GM13976 (cell line): ENCODE measurements at regions not wholly inside any gene's neighbourhood (a gene's known extent, or its start where the extent isn't known, plus 50 kb on each side); places are given as distances from the start of the nearest gene placed in this dataset.
"Not testable (repeated sequence)": the region's sequence is repeated elsewhere in the genome, so short reads cannot be mapped to it uniquely, and the experiment has no call there.

Experiments
- DNase-seq: peaks from one replicate; pipeline ENCODE4 v3.0.0; 2012; ENCODE audit warnings: low spot score
- in situ Hi-C: fragments of 300-500 bp; cut with MboI; formaldehyde crosslinking; loops from one replicate; pipeline ENCODE4 v1.12.0; 2022; ENCODE audit warnings: low sequenced_read_pairs, mixed read lengths, inconsistent platforms; ENCODE audit not compliant: unreplicated experiment
- TF ChIP-seq, protein P1 (sequence below): IDR thresholded peaks from 2 replicates; pipeline ENCODE4 v1.5.1; 2012; ENCODE audit warnings: borderline replicate concordance, mild to moderate bottlenecking; ENCODE audit not compliant: insufficient read depth; ENCODE audit errors: extremely low read depth, missing control alignments, control extremely low read depth

GRCh38 chr3:72510247-72510646 is 338.0 kb downstream of the SHQ1 start:
- in situ Hi-C loops, result no loop called here
- TF ChIP-seq, protein P1, sequence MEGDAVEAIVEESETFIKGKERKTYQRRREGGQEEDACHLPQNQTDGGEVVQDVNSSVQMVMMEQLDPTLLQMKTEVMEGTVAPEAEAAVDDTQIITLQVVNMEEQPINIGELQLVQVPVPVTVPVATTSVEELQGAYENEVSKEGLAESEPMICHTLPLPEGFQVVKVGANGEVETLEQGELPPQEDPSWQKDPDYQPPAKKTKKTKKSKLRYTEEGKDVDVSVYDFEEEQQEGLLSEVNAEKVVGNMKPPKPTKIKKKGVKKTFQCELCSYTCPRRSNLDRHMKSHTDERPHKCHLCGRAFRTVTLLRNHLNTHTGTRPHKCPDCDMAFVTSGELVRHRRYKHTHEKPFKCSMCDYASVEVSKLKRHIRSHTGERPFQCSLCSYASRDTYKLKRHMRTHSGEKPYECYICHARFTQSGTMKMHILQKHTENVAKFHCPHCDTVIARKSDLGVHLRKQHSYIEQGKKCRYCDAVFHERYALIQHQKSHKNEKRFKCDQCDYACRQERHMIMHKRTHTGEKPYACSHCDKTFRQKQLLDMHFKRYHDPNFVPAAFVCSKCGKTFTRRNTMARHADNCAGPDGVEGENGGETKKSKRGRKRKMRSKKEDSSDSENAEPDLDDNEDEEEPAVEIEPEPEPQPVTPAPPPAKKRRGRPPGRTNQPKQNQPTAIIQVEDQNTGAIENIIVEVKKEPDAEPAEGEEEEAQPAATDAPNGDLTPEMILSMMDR, result no peak
- no peak for DNase-seq

- TF ChIP-seq, protein P1, result no peak
- DNase-seq, result no peak
- in situ Hi-C loops, result no loop called here
Observed at GRCh38 chr3:72505539-72506405, 342.5 kb downstream of the SHQ1 start.

DNA sequence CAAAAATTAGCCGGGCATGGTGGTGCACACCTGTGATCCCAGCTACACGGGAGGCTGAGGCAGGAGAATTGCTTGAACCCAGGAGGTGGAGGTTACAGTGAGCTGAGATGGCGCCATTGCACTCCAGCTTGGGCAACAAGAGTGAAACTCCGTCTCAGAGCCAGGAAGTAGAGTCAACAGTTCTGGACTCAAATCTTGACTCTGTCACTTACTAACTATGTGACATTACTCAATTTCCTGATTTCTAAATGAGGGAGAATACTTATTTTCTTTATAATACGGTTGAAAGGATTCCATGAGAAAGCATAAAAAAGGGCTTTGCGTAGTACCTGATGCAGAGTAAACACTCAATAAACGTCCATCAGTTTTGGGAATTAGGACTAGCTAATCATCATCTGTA is 350.7 kb downstream of the SHQ1 start:
- in situ Hi-C loops, DNase-seq: not testable (repeated sequence)

DNA sequence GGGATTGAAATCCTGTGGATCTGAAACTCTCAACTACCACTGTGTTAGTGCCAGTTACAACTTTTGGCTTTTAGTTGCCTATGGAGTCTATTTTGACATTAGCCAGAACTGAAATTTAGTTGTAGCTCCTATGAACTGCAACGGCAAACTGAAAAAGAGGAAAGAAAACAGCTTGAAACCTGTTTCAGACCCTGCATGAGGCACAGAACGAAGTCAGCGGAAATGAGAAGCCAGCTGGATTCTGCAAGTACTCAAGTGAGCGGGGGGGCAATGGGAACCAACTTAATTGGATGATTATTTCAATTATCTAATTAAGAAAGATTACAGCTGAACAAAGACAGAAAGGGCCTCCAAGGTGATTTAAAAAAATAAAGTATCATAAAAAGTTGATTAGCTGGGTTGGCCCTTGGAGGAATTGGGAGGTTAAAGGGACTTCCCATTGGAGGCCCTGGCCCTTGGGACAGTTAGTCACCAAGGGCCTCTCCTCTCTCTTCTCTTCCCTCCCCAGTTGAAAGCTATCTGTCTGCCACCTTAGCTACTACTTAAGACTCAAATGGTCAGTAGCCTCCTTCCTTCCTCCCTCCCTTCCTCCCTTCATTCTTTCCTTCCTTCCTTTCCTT is 352.1 kb downstream of the SHQ1 start:
- DNase-seq, result no peak
- in situ Hi-C loops, result no loop called here
- TF ChIP-seq, protein P1, result no peak

DNA sequence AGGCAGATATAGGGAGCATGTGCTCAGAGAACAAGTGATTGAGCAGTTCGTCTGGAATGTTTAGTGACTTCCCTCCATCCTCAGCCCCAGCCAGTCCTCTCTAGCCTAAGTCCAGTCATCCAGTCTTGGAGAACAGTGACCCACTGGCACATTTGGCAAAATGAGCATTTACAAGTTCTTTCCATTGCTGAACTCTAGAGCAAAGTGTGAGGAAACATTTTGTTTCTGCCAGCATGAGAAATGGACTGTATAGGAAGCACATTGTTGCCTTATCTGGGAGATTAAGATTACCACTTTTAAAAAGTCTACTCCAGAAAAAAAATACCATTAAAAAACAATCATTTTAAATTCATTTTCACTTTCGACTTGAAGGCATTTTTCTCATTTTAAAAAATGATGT is 353.6 kb downstream of the SHQ1 start:
- DNase-seq, result no peak
- in situ Hi-C loops, result no loop called here
- TF ChIP-seq, protein P1, result no peak

DNA sequence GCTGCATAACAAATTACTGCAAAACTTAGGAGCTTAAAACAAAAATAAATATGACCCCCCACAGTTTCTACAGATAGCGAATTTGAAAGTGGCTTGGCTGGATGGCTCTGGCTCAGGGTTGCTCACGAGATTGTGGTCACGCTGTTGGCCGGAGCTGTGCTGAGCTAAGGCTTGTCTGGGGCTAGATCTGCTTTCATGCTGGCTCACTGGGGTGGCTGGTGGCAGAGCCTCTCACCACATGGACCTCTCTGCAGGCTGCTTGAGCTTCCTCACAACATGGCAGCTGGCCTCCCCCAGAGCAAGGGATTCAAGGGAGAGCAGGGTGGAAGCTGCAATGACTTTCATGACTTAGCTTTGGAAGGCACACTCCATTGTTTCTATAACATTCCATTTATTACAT is 354.1 kb downstream of the SHQ1 start:
- TF ChIP-seq, protein P1, result no peak
- in situ Hi-C loops, result no loop called here
- DNase-seq, result no peak

DNA sequence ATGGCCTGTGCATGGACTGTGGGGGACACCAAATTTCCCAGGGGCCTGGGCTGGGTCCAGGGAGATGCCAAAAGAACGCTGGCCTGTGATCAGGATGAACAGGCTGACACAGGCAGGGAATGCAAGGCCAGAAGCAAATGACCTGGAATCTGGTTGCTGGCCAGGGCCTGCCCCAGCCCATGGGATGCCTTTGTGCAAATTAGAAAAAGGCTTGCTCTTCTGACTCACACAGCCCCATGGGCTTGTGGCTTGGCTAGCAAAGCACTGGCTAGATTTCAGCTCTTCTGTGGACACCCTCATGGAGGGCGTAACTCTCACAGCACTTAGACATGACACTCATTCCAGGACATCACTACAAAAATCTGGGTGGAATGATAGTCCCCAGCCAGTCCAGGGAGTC is 356.0 kb downstream of the SHQ1 start:
- no peak for DNase-seq
- TF ChIP-seq, protein P1, result no peak
- in situ Hi-C loops, result no loop called here
